IMR-90 (cell line): ENCODE measurements at regions not wholly inside any gene's neighbourhood (a gene's known extent, or its start where the extent isn't known, plus 50 kb on each side); places are given as distances from the start of the nearest gene placed in this dataset.

ENCODE experiments used
- CHD1 ChIP-seq: IDR thresholded peaks from 2 replicates; pipeline ENCODE4 v1.6.1; 2012; ENCODE audit warnings: low read depth, low read length, improper control_type of control experiment
- MAZ ChIP-seq: IDR thresholded peaks from 2 replicates; pipeline ENCODE4 v1.6.1; 2012; ENCODE audit warnings: low read depth, mild to moderate bottlenecking, low read length, improper control_type of control experiment, moderate library complexity, borderline replicate concordance
- MXI1 ChIP-seq: IDR thresholded peaks from 2 replicates; pipeline ENCODE4 v1.6.1; 2012; ENCODE audit warnings: low read depth, mild to moderate bottlenecking, low read length, moderate library complexity, borderline replicate concordance
- POLR2A ChIP-seq: IDR thresholded peaks from 2 replicates; pipeline ENCODE4 v1.6.1; 2012; ENCODE audit warnings: mild to moderate bottlenecking, low read depth, low read length
- RAD21 ChIP-seq: IDR thresholded peaks from 2 replicates; pipeline ENCODE4 v1.6.1; 2012; ENCODE audit warnings: low read length, improper control_type of control experiment
- RCOR1 ChIP-seq: IDR thresholded peaks from 2 replicates; pipeline ENCODE4 v1.6.1; 2012; ENCODE audit warnings: mild to moderate bottlenecking, low read length, improper control_type of control experiment; ENCODE audit not compliant: insufficient replicate concordance
- RFX5 ChIP-seq: IDR thresholded peaks from 2 replicates; pipeline ENCODE4 v1.8.0; 2012; ENCODE audit warnings: low read depth, mild to moderate bottlenecking, low read length, moderate library complexity
- SMC3 ChIP-seq: fragments of 150-350 bp; IDR thresholded peaks from 2 replicates; pipeline ENCODE4 v1.6.1; 2016; ENCODE audit warnings: low read depth, mild to moderate bottlenecking, antibody characterized with exemption, low read length, moderate library complexity
- TF ChIP-seq, protein P1 (sequence below): conservative IDR thresholded peaks from 2 replicates; pipeline ENCODE4 v1.5.1; 2012; ENCODE audit warnings: mild to moderate bottlenecking, low read depth, low read length, improper control_type of control experiment

GRCh38 chr11:57071829-57072228, 83.1 kb downstream of the OR5AK2 start:
- TF ChIP-seq, protein P1, sequence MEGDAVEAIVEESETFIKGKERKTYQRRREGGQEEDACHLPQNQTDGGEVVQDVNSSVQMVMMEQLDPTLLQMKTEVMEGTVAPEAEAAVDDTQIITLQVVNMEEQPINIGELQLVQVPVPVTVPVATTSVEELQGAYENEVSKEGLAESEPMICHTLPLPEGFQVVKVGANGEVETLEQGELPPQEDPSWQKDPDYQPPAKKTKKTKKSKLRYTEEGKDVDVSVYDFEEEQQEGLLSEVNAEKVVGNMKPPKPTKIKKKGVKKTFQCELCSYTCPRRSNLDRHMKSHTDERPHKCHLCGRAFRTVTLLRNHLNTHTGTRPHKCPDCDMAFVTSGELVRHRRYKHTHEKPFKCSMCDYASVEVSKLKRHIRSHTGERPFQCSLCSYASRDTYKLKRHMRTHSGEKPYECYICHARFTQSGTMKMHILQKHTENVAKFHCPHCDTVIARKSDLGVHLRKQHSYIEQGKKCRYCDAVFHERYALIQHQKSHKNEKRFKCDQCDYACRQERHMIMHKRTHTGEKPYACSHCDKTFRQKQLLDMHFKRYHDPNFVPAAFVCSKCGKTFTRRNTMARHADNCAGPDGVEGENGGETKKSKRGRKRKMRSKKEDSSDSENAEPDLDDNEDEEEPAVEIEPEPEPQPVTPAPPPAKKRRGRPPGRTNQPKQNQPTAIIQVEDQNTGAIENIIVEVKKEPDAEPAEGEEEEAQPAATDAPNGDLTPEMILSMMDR = no peak
- TF ChIP-seq MXI1 (no peak), POLR2A (no peak), RFX5 (no peak), RCOR1 (no peak), RAD21 (no peak), SMC3 (no peak), MAZ (no peak), CHD1 (no peak)
